Activated T-helper 1 cell treated with anti-CD3 and anti-CD28 coated beads, Interleukin-2, amount 50 U/mL, for 16 hours (primary cell): ENCODE measurements at regions not wholly inside any gene's neighbourhood (a gene's known extent, or its start where the extent isn't known, plus 50 kb on each side); places are given as distances from the start of the nearest gene placed in this dataset.

Experiments used
- DNase-seq, 2 donors: peaks; one replicate each; pipeline ENCODE4 v3.0.0-alpha.2; 2020; ENCODE audit warnings: low read depth in 1 of 2, low spot score in 1 of 2

GRCh38 chr9:28005779-28006178 lies 432.5 kb upstream of the C9orf72 start:
- no peak for DNase-seq

- no peak for DNase-seq
Observed at GRCh38 chr9:28007097-28007817, 434.0 kb upstream of the C9orf72 start.

- DNase-seq, result no peak
Observed at GRCh38 chr9:28014212-28014611, 440.9 kb upstream of the C9orf72 start.

GRCh38 chr9:28024676-28025075 lies 451.4 kb upstream of the C9orf72 start:
- DNase-seq, result no peak

- no peak for DNase-seq
Observed at GRCh38 chr9:28025186-28025585, 451.9 kb upstream of the C9orf72 start.

GRCh38 chr9:28031521-28032267 lies 458.4 kb upstream of the C9orf72 start:
- DNase-seq, result no peak

GRCh38 chr9:28032268-28032590 lies 458.9 kb upstream of the C9orf72 start:
- no peak for DNase-seq

GRCh38 chr9:28034242-28034641 lies 461.0 kb upstream of the C9orf72 start:
- DNase-seq, result no peak

- no peak for DNase-seq
Observed at GRCh38 chr9:28037968-28038367, 464.7 kb upstream of the C9orf72 start.

GRCh38 chr9:28045051-28045450 lies 471.8 kb upstream of the C9orf72 start:
- no peak for DNase-seq

GRCh38 chr9:28050046-28050445 lies 476.8 kb upstream of the C9orf72 start:
- no peak for DNase-seq

GRCh38 chr9:28050941-28051340 lies 477.7 kb upstream of the C9orf72 start:
- DNase-seq, result no peak

GRCh38 chr9:28051559-28052503 lies 478.6 kb upstream of the C9orf72 start:
- no peak for DNase-seq

- DNase-seq, result no peak
Observed at GRCh38 chr9:28053096-28053777, 480.0 kb upstream of the C9orf72 start.

- DNase-seq, result no peak
Observed at GRCh38 chr9:28056006-28056405, 482.7 kb upstream of the C9orf72 start.

GRCh38 chr9:28056466-28056865 lies 483.2 kb upstream of the C9orf72 start:
- no peak for DNase-seq

- no peak for DNase-seq
Observed at GRCh38 chr9:28059192-28059591, 485.9 kb upstream of the C9orf72 start.

GRCh38 chr9:28064241-28064815 lies 491.0 kb upstream of the C9orf72 start:
- no peak for DNase-seq

- DNase-seq, result no peak
Observed at GRCh38 chr9:28073270-28073669, 500.0 kb upstream of the C9orf72 start.

GRCh38 chr9:28079677-28080076 lies 506.4 kb upstream of the C9orf72 start:
- DNase-seq, result no peak

GRCh38 chr9:28082671-28083070 lies 509.4 kb upstream of the C9orf72 start:
- DNase-seq, result no peak
